ENCODE measurements at regions not wholly inside any gene's neighbourhood (a gene's known extent, or its start where the extent isn't known, plus 50 kb on each side); places are given as distances from the start of the nearest gene placed in this dataset.

GRCh38 chr21:35162831-35163230 lies 113.7 kb upstream of the RUNX1 start:
- H3K4me3 ChIP-seq (ENCODE audit: low read depth, low read length) = no peak overlapping the region
- H3K4me1 ChIP-seq (ENCODE audit: control insufficient read depth, insufficient read depth, low read length) = no peaks in the 10 kb centered on the region
- no peaks in the 10 kb centered on the region for H3K36me3 ChIP-seq (ENCODE audit: control insufficient read depth in 2 of 2, insufficient read depth in 1 of 2, low read length in 2 of 2)
- H3K9me3 ChIP-seq (ENCODE audit: control insufficient read depth, insufficient read depth, low read depth, low read length) = no peaks in the 10 kb centered on the region
- POLR2A ChIA-PET = no interaction called here
- TF ChIP-seq YY1 (tag by site-specific recombination; IDR thresholded peaks at IDR 0.05) (no peak), KLF10 (tag by site-specific recombination; IDR thresholded peaks at IDR 0.05) (no peak), TCF7L2 (IDR thresholded peaks at IDR 0.05; ENCODE audit: borderline replicate concordance, low read depth, low read length) (no peak), ZNF585B (tag by site-specific recombination; IDR thresholded peaks at IDR 0.05) (no peak), ZNF530 (tag by site-specific recombination; IDR thresholded peaks at IDR 0.05; ENCODE audit: low read depth) (no peak), ZFP41 (tag by site-specific recombination; IDR thresholded peaks at IDR 0.05; ENCODE audit: borderline replicate concordance) (no peak), KLF9 (tag by site-specific recombination; IDR thresholded peaks at IDR 0.05; ENCODE audit: low read depth) (no peak), ZNF10 (tag by site-specific recombination; IDR thresholded peaks at IDR 0.05) (no peak), ZNF501 (tag by site-specific recombination; IDR thresholded peaks at IDR 0.05) (no peak), OVOL3 (tag by site-specific recombination; IDR thresholded peaks at IDR 0.05) (no peak)
- TF ChIP-seq, protein P1, sequence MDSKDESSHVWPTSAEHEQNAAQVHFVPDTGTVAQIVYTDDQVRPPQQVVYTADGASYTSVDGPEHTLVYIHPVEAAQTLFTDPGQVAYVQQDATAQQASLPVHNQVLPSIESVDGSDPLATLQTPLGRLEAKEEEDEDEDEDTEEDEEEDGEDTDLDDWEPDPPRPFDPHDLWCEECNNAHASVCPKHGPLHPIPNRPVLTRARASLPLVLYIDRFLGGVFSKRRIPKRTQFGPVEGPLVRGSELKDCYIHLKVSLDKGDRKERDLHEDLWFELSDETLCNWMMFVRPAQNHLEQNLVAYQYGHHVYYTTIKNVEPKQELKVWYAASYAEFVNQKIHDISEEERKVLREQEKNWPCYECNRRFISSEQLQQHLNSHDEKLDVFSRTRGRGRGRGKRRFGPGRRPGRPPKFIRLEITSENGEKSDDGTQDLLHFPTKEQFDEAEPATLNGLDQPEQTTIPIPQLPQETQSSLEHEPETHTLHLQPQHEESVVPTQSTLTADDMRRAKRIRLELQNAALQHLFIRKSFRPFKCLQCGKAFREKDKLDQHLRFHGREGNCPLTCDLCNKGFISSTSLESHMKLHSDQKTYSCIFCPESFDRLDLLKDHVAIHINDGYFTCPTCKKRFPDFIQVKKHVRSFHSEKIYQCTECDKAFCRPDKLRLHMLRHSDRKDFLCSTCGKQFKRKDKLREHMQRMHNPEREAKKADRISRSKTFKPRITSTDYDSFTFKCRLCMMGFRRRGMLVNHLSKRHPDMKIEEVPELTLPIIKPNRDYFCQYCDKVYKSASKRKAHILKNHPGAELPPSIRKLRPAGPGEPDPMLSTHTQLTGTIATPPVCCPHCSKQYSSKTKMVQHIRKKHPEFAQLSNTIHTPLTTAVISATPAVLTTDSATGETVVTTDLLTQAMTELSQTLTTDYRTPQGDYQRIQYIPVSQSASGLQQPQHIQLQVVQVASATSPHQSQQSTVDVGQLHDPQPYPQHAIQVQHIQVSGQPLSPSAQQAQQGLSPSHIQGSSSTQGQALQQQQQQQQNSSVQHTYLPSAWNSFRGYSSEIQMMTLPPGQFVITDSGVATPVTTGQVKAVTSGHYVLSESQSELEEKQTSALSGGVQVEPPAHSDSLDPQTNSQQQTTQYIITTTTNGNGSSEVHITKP (tag by site-specific recombination; IDR thresholded peaks at IDR 0.05) = no peak
- TF ChIP-seq, protein P2, sequence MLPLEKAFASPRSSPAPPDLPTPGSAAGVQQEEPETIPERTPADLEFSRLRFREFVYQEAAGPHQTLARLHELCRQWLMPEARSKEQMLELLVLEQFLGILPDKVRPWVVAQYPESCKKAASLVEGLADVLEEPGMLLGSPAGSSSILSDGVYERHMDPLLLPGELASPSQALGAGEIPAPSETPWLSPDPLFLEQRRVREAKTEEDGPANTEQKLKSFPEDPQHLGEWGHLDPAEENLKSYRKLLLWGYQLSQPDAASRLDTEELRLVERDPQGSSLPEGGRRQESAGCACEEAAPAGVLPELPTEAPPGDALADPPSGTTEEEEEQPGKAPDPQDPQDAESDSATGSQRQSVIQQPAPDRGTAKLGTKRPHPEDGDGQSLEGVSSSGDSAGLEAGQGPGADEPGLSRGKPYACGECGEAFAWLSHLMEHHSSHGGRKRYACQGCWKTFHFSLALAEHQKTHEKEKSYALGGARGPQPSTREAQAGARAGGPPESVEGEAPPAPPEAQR (tag by site-specific recombination; IDR thresholded peaks at IDR 0.05) = no peak
- CTCF ChIA-PET = no interaction called here
- H3K27ac ChIP-seq (ENCODE audit: extremely low read depth, low read depth, low read length) = no peak overlapping the region

- Histone ChIP-seq H3K4me3 (ENCODE audit: low read depth, low read length) (no peak overlapping the region), H3K4me1 (ENCODE audit: control insufficient read depth, insufficient read depth, low read length) (no peaks in the 10 kb centered on the region), H3K27ac (ENCODE audit: extremely low read depth, low read depth, low read length) (no peak overlapping the region), H3K9me3 (ENCODE audit: control insufficient read depth, insufficient read depth, low read depth, low read length) (no peaks in the 10 kb centered on the region), H3K36me3 (ENCODE audit: control insufficient read depth in 2 of 2, insufficient read depth in 1 of 2, low read length in 2 of 2) (no peaks in the 10 kb centered on the region)
- CTCF ChIA-PET = interaction anchor here (0.6 to 1.1 kb wide), 3 partner anchors 45 to 484 kb away, joined by 3 to 4 read pairs (median 3); no protein-coding TSS in a partner anchor
- POLR2A ChIA-PET = no interaction called here
- TF ChIP-seq ZNF114 (tag by site-specific recombination; IDR thresholded peaks at IDR 0.05) = no peak
- no peak for TF ChIP-seq HOXD13 (CRISPR knock-in tag; IDR thresholded peaks at IDR 0.05; ENCODE audit: borderline replicate concordance)
- no peak for TF ChIP-seq PATZ1 (tag by site-specific recombination; IDR thresholded peaks at IDR 0.05)
- TF ChIP-seq SETDB1 (IDR thresholded peaks at IDR 0.05; ENCODE audit: insufficient read length, low read length) = no peak
- TF ChIP-seq ZNF10 (tag by site-specific recombination; IDR thresholded peaks at IDR 0.05) = no peak
- TF ChIP-seq ZNF335 (tag by site-specific recombination; conservative IDR thresholded peaks at IDR 0.05) = no peak
- no peak for TF ChIP-seq ZNF23 (tag by site-specific recombination; IDR thresholded peaks at IDR 0.05; ENCODE audit: borderline replicate concordance)
- TF ChIP-seq ZNF521 (tag by site-specific recombination; IDR thresholded peaks at IDR 0.05) = no peak
- no peak for TF ChIP-seq IKZF3 (tag by site-specific recombination; IDR thresholded peaks at IDR 0.05)
- TF ChIP-seq HOXA7 (CRISPR knock-in tag; IDR thresholded peaks at IDR 0.05; ENCODE audit: borderline replicate concordance) = no peak
- no peak for TF ChIP-seq ZNF157 (tag by site-specific recombination; IDR thresholded peaks at IDR 0.05)
- TF ChIP-seq, protein P3, sequence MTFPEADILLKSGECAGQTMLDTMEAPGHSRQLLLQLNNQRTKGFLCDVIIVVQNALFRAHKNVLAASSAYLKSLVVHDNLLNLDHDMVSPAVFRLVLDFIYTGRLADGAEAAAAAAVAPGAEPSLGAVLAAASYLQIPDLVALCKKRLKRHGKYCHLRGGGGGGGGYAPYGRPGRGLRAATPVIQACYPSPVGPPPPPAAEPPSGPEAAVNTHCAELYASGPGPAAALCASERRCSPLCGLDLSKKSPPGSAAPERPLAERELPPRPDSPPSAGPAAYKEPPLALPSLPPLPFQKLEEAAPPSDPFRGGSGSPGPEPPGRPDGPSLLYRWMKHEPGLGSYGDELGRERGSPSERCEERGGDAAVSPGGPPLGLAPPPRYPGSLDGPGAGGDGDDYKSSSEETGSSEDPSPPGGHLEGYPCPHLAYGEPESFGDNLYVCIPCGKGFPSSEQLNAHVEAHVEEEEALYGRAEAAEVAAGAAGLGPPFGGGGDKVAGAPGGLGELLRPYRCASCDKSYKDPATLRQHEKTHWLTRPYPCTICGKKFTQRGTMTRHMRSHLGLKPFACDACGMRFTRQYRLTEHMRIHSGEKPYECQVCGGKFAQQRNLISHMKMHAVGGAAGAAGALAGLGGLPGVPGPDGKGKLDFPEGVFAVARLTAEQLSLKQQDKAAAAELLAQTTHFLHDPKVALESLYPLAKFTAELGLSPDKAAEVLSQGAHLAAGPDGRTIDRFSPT (tag by site-specific recombination; IDR thresholded peaks at IDR 0.05) = no peak
- TF ChIP-seq ZNF549 (tag by site-specific recombination; IDR thresholded peaks at IDR 0.05) = no peak
- TF ChIP-seq GLIS1 (tag by site-specific recombination; IDR thresholded peaks at IDR 0.05) = no peak
- TF ChIP-seq, protein P4, sequence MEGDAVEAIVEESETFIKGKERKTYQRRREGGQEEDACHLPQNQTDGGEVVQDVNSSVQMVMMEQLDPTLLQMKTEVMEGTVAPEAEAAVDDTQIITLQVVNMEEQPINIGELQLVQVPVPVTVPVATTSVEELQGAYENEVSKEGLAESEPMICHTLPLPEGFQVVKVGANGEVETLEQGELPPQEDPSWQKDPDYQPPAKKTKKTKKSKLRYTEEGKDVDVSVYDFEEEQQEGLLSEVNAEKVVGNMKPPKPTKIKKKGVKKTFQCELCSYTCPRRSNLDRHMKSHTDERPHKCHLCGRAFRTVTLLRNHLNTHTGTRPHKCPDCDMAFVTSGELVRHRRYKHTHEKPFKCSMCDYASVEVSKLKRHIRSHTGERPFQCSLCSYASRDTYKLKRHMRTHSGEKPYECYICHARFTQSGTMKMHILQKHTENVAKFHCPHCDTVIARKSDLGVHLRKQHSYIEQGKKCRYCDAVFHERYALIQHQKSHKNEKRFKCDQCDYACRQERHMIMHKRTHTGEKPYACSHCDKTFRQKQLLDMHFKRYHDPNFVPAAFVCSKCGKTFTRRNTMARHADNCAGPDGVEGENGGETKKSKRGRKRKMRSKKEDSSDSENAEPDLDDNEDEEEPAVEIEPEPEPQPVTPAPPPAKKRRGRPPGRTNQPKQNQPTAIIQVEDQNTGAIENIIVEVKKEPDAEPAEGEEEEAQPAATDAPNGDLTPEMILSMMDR (tag by site-specific recombination; IDR thresholded peaks at IDR 0.05) = no peak
Observed at GRCh38 chr21:35159881-35160280, 110.8 kb upstream of the RUNX1 start.

All from HEK293 (cell line).